Trophoblast cell (in vitro differentiated cells and primary cell): ENCODE measurements at regions not wholly inside any gene's neighbourhood (a gene's known extent, or its start where the extent isn't known, plus 50 kb on each side); places are given as distances from the start of the nearest gene placed in this dataset.

ENCODE experiments used
- DNase-seq, 2 donors: peaks; one replicate each; pipeline ENCODE4 v3.0.0-alpha.2; 2016
- H2AFZ ChIP-seq: 2 replicates; pipeline ENCODE4 v1.6.1; 2013; ENCODE audit warnings: low read length, moderate library complexity, mild to moderate bottlenecking; ENCODE audit not compliant: insufficient read depth, poor library complexity
- H2AK5ac ChIP-seq: 2 replicates; pipeline ENCODE4 v1.6.1; 2013; ENCODE audit warnings: mild to moderate bottlenecking, low read length
- H2BK120ac ChIP-seq: 2 replicates; pipeline ENCODE4 v1.6.1; 2013; ENCODE audit warnings: low read length, mild to moderate bottlenecking, moderate library complexity; ENCODE audit not compliant: insufficient read depth, poor library complexity
- H2BK12ac ChIP-seq: 2 replicates; pipeline ENCODE4 v1.6.1; 2013; ENCODE audit warnings: mild to moderate bottlenecking, low read length, moderate library complexity
- H2BK5ac ChIP-seq: 2 replicates; pipeline ENCODE4 v1.6.1; 2013; ENCODE audit warnings: low read length, low read depth, moderate library complexity, mild to moderate bottlenecking; ENCODE audit not compliant: poor library complexity
- H3K14ac ChIP-seq: 2 replicates; pipeline ENCODE4 v1.6.1; 2013; ENCODE audit warnings: mild to moderate bottlenecking, low read length
- H3K18ac ChIP-seq: 2 replicates; pipeline ENCODE4 v1.6.1; 2013; ENCODE audit warnings: mild to moderate bottlenecking, low read length
- H3K23ac ChIP-seq: 2 replicates; pipeline ENCODE4 v1.6.1; 2013; ENCODE audit warnings: low read length
- H3K27ac ChIP-seq: 2 replicates; pipeline ENCODE4 v1.5.1; 2013; ENCODE audit warnings: low read depth, mild to moderate bottlenecking, inconsistent platforms, low read length, moderate library complexity
- H3K27me3 ChIP-seq: 2 replicates; pipeline ENCODE4 v1.6.1; 2013; ENCODE audit warnings: inconsistent platforms, mild to moderate bottlenecking, low read length, moderate library complexity; ENCODE audit not compliant: insufficient read depth
- H3K36me3 ChIP-seq, 2 experiments: 1 replicate in 1 of 2; 2 replicates in 1 of 2; pipeline ENCODE4 v1.6.1; 2013; ENCODE audit warnings: low read length in 2 of 2, mild to moderate bottlenecking in 2 of 2, moderate library complexity in 1 of 2; ENCODE audit not compliant: insufficient read depth in 2 of 2, control insufficient read depth in 1 of 2
- H3K4ac ChIP-seq: 2 replicates; pipeline ENCODE4 v1.6.1; 2013; ENCODE audit warnings: low read depth, mild to moderate bottlenecking, low read length, moderate library complexity
- H3K4me1 ChIP-seq, 2 experiments: 1 replicate in 1 of 2; 2 replicates in 1 of 2; pipeline ENCODE4 v1.6.1; 2013; ENCODE audit warnings: low read length in 2 of 2, mild to moderate bottlenecking in 2 of 2, moderate library complexity in 1 of 2; ENCODE audit not compliant: insufficient read depth in 2 of 2, control insufficient read depth in 1 of 2
- H3K4me2 ChIP-seq: 2 replicates; pipeline ENCODE4 v1.6.1; 2013; ENCODE audit warnings: inconsistent platforms, mild to moderate bottlenecking, low read length, moderate library complexity
- H3K4me3 ChIP-seq: 2 replicates; pipeline ENCODE4 v1.5.1; 2013; ENCODE audit warnings: mild to moderate bottlenecking, low read depth, low read length, inconsistent platforms
- H3K79me1 ChIP-seq: one replicate; pipeline ENCODE4 v1.6.1; 2013; ENCODE audit warnings: low read length
- H3K79me2 ChIP-seq: 2 replicates; pipeline ENCODE4 v1.6.1; 2013; ENCODE audit warnings: low read length, mild to moderate bottlenecking; ENCODE audit not compliant: control insufficient read depth, insufficient read depth, poor library complexity
- H3K9ac ChIP-seq: 2 replicates; pipeline ENCODE4 v1.6.1; 2013; ENCODE audit warnings: mild to moderate bottlenecking, low read length
- H3K9me3 ChIP-seq: 2 replicates; pipeline ENCODE4 v1.6.1; 2013; ENCODE audit warnings: low read depth, mild to moderate bottlenecking, control low read depth, inconsistent platforms, low read length; ENCODE audit not compliant: insufficient read depth
- H4K12ac ChIP-seq: 2 replicates; pipeline ENCODE4 v1.6.1; 2013; ENCODE audit warnings: low read depth, mild to moderate bottlenecking, low read length, moderate library complexity
- H4K8ac ChIP-seq: 2 replicates; pipeline ENCODE4 v1.6.1; 2013; ENCODE audit warnings: low read depth, mild to moderate bottlenecking, low read length, moderate library complexity
- H4K91ac ChIP-seq: one replicate; pipeline ENCODE4 v1.6.1; 2013; ENCODE audit warnings: low read depth, mild to moderate bottlenecking, low read length, moderate library complexity
- WGBS: extraction: QIAGEN DNeasy Blood & Tissue Kit; methylation state at CpG from one replicate; pipeline ENCODE4 v1.1.7; 2013; ENCODE audit warnings: missing lambda C conversion rate; ENCODE audit not compliant: insufficient read length, insufficient coverage; ENCODE audit errors: extremely low coverage; 5-methylcytosine and 5-hydroxymethylcytosine counted together

- Histone ChIP-seq H3K4me1 (no peaks in the 10 kb centered on the region), H3K9ac (no peak overlapping the region), H3K79me1 (no peaks in the 10 kb centered on the region), H2BK5ac (no peak overlapping the region), H2BK120ac (no peak overlapping the region), H3K23ac (no peak overlapping the region), H3K27ac (no peak overlapping the region), H2BK12ac (no peak overlapping the region), H4K91ac (no peak overlapping the region), H3K4me3 (no peak overlapping the region), H3K9me3 (no peaks in the 10 kb centered on the region), H4K8ac (no peak overlapping the region), H2AFZ (no peak overlapping the region), H3K4ac (no peak overlapping the region), H3K18ac (no peak overlapping the region), H3K4me2 (no peak overlapping the region), H3K27me3 (no peaks in the 10 kb centered on the region), H3K14ac (no peak overlapping the region), H3K79me2 (no peaks in the 10 kb centered on the region), H2AK5ac (no peak overlapping the region), H3K36me3 (no peaks in the 10 kb centered on the region), H4K12ac (no peak overlapping the region)
- DNase-seq, result no peak
- no CpG with 5 or more reads among the region's 1 CpG for WGBS
Measured at GRCh38 chr6:91877994-91878393, 1291.1 kb upstream of the MAP3K7 start.

- Histone ChIP-seq H2AK5ac (no peak overlapping the region), H4K12ac (no peak overlapping the region), H3K4ac (no peak overlapping the region), H3K18ac (no peak overlapping the region), H3K79me2 (no peaks in the 10 kb centered on the region), H3K14ac (no peak overlapping the region), H3K4me2 (no peak overlapping the region), H3K79me1 (no peaks in the 10 kb centered on the region), H3K27ac (no peak overlapping the region), H2BK5ac (no peak overlapping the region), H3K23ac (no peak overlapping the region), H2BK120ac (no peak overlapping the region), H3K4me3 (no peak overlapping the region), H3K9ac (no peak overlapping the region), H2AFZ (no peak overlapping the region), H3K27me3 (no peaks in the 10 kb centered on the region), H3K9me3 (no peaks in the 10 kb centered on the region), H3K4me1 (no peaks in the 10 kb centered on the region), H2BK12ac (no peak overlapping the region), H3K36me3 (no peaks in the 10 kb centered on the region), H4K8ac (no peak overlapping the region), H4K91ac (no peak overlapping the region)
- no CpG with 5 or more reads among the region's 3 CpGs for WGBS
- no peak for DNase-seq
Measured at GRCh38 chr6:91874971-91875370, 1288.1 kb upstream of the MAP3K7 start.

GRCh38 chr6:91868539-91869202 is 1281.8 kb upstream of the MAP3K7 start:
- H3K27me3 ChIP-seq, result no peaks in the 10 kb centered on the region
- H2AK5ac ChIP-seq, result no peak overlapping the region
- no peak overlapping the region for H3K4ac ChIP-seq
- no peak overlapping the region for H4K91ac ChIP-seq
- H2BK120ac ChIP-seq, result no peak overlapping the region
- H3K14ac ChIP-seq, result no peak overlapping the region
- H3K23ac ChIP-seq, result no peak overlapping the region
- no peak overlapping the region for H3K27ac ChIP-seq
- H3K4me3 ChIP-seq, result no peak overlapping the region
- no CpG with 5 or more reads among the region's 8 CpGs for WGBS
- H4K12ac ChIP-seq, result no peak overlapping the region
- H2BK5ac ChIP-seq, result no peak overlapping the region
- H3K4me1 ChIP-seq, result no peaks in the 10 kb centered on the region
- no peak overlapping the region for H3K4me2 ChIP-seq
- H3K18ac ChIP-seq, result no peak overlapping the region
- no peak for DNase-seq
- H2BK12ac ChIP-seq, result no peak overlapping the region
- no peaks in the 10 kb centered on the region for H3K79me1 ChIP-seq
- no peak overlapping the region for H3K9ac ChIP-seq
- H3K36me3 ChIP-seq, result no peaks in the 10 kb centered on the region
- no peak overlapping the region for H4K8ac ChIP-seq
- H3K9me3 ChIP-seq, result no peaks in the 10 kb centered on the region
- H3K79me2 ChIP-seq, result no peaks in the 10 kb centered on the region
- H2AFZ ChIP-seq, result no peak overlapping the region

- Histone ChIP-seq H4K8ac (no peak overlapping the region), H3K79me2 (no peaks in the 10 kb centered on the region), H2BK120ac (no peak overlapping the region), H4K91ac (no peak overlapping the region), H3K4me1 (no peaks in the 10 kb centered on the region), H3K9me3 (no peaks in the 10 kb centered on the region), H2AFZ (no peak overlapping the region), H3K4me2 (no peak overlapping the region), H2BK5ac (no peak overlapping the region), H2AK5ac (no peak overlapping the region), H3K23ac (no peak overlapping the region), H3K9ac (no peak overlapping the region), H4K12ac (no peak overlapping the region), H3K18ac (no peak overlapping the region), H3K27me3 (no peaks in the 10 kb centered on the region), H3K14ac (no peak overlapping the region), H3K27ac (no peak overlapping the region), H2BK12ac (no peak overlapping the region), H3K36me3 (no peaks in the 10 kb centered on the region), H3K79me1 (no peaks in the 10 kb centered on the region), H3K4me3 (no peak overlapping the region), H3K4ac (no peak overlapping the region)
- WGBS, result no CpG with 5 or more reads among the region's 3 CpGs
- no peak for DNase-seq
Measured at GRCh38 chr6:91865889-91866288, 1279.0 kb upstream of the MAP3K7 start.
